Endodermal cell (in vitro differentiated cells): ENCODE measurements at regions not wholly inside any gene's neighbourhood (a gene's known extent, or its start where the extent isn't known, plus 50 kb on each side); places are given as distances from the start of the nearest gene placed in this dataset.

Source experiments
- DNase-seq: peaks from one replicate; pipeline ENCODE4 v3.0.0-alpha.2; 2017
- H3K27ac ChIP-seq: 2 replicates; pipeline ENCODE4 v1.5.1; 2013; ENCODE audit warnings: mild to moderate bottlenecking, low read depth, low read length, moderate library complexity
- H3K27me3 ChIP-seq: 2 replicates; pipeline ENCODE4 v1.6.1; 2013; ENCODE audit warnings: mild to moderate bottlenecking, low read length, moderate library complexity; ENCODE audit not compliant: insufficient read depth, control insufficient read depth, poor library complexity, severe bottlenecking
- H3K36me3 ChIP-seq: 2 replicates; pipeline ENCODE4 v1.7.0; 2013; ENCODE audit warnings: mild to moderate bottlenecking, low read length, moderate library complexity; ENCODE audit not compliant: control insufficient read depth, insufficient read depth
- H3K4me1 ChIP-seq: one replicate; pipeline ENCODE4 v1.7.0; 2013; ENCODE audit warnings: low read length; ENCODE audit not compliant: control insufficient read depth, insufficient read depth
- H3K4me3 ChIP-seq: 2 replicates; pipeline ENCODE4 v1.5.1; 2013; ENCODE audit warnings: mild to moderate bottlenecking, low read length, moderate library complexity
- H3K9ac ChIP-seq: 2 replicates; pipeline ENCODE4 v1.6.1; 2013; ENCODE audit warnings: mild to moderate bottlenecking, low read length, moderate library complexity; ENCODE audit not compliant: poor library complexity, severe bottlenecking; ENCODE audit errors: extremely low read depth
- H3K9me3 ChIP-seq: 2 replicates; pipeline ENCODE4 v1.6.1; 2013; ENCODE audit warnings: mild to moderate bottlenecking, low read length, moderate library complexity; ENCODE audit not compliant: control insufficient read depth
- H3K27ac Mint-ChIP-seq: 2 replicates; pipeline ENCODE4 v1.8.0; 2020; ENCODE audit warnings: mixed read lengths
- H3K27me3 Mint-ChIP-seq: 2 replicates; pipeline ENCODE4 v1.8.0; 2021; ENCODE audit warnings: mild to moderate bottlenecking, mixed read lengths; ENCODE audit not compliant: insufficient read depth
- H3K36me3 Mint-ChIP-seq: 2 replicates; pipeline ENCODE4 v1.8.0; 2020; ENCODE audit warnings: low read depth, mixed read lengths
- H3K4me1 Mint-ChIP-seq: 2 replicates; pipeline ENCODE4 v1.8.0; 2020; ENCODE audit warnings: mixed read lengths
- H3K4me3 Mint-ChIP-seq: 2 replicates; pipeline ENCODE4 v1.8.0; 2020; ENCODE audit warnings: mild to moderate bottlenecking, moderate library complexity, mixed read lengths
- H3K9me3 Mint-ChIP-seq: 2 replicates; pipeline ENCODE4 v1.8.0; 2020; ENCODE audit warnings: mild to moderate bottlenecking, mixed read lengths
- CTCF ChIP-seq: fragments of 200-600 bp; sonication (generic); conservative IDR thresholded peaks from 2 replicates; pipeline ENCODE4 v1.5.0; 2021; ENCODE audit warnings: antibody characterized with exemption, mild to moderate bottlenecking
- WGBS, 2 experiments: methylation state at CpG; one replicate each; pipeline versions ENCODE4 v1.1.5 to v1.1.7; 2013; ENCODE audit warnings: missing lambda C conversion rate in 2 of 2, mixed read lengths in 1 of 2; ENCODE audit not compliant: insufficient coverage in 1 of 2, insufficient read length in 1 of 2; 5-methylcytosine and 5-hydroxymethylcytosine counted together

- Histone ChIP-seq H3K4me3 (no peak overlapping the region), H3K4me1 (peaks cover 6% of the 10 kb centered on the region), H3K27ac (no peak overlapping the region), H3K36me3 (no peaks in the 10 kb centered on the region), H3K27me3 (peaks cover 29% of the 10 kb centered on the region), H3K9me3 (no peaks in the 10 kb centered on the region), H3K9ac (no peak overlapping the region)
- TF ChIP-seq CTCF, result no peak
- Mint-ChIP-seq H3K27me3 (peaks cover 52% of the 10 kb centered on the region), H3K9me3 (no peaks in the 10 kb centered on the region), H3K4me3 (no peak overlapping the region), H3K36me3 (no peaks in the 10 kb centered on the region), H3K27ac (no peak overlapping the region), H3K4me1 (peaks cover 27% of the 10 kb centered on the region)
- DNase-seq, result peak; percentile 55
- WGBS, 2 experiments, result 85 to 91% methylated on average over 3 to 10 of the region's 10 CpGs
These were observed 521.2 kb upstream of the TBX3 start for GRCh38 chr12:115204957-115205754.

GRCh38 chr12:115203701-115204100, 519.7 kb upstream of the TBX3 start:
- Mint-ChIP-seq H3K27ac (no peak overlapping the region), H3K9me3 (no peaks in the 10 kb centered on the region)
- WGBS, 2 experiments, result 83 to 100% methylated on average over 1 to 2 of the region's 2 CpGs

GRCh38 chr12:115201966-115202365, 518.0 kb upstream of the TBX3 start:
- no peak for TF ChIP-seq CTCF
- no peak overlapping the region for H3K27ac ChIP-seq
- H3K36me3 ChIP-seq, result no peaks in the 10 kb centered on the region
- Mint-ChIP-seq H3K27ac (no peak overlapping the region), H3K4me3 (no peak overlapping the region), H3K36me3 (no peaks in the 10 kb centered on the region), H3K4me1 (peaks cover 27% of the 10 kb centered on the region), H3K27me3 (peaks cover 42% of the 10 kb centered on the region), H3K9me3 (no peaks in the 10 kb centered on the region)
- no peaks in the 10 kb centered on the region for H3K9me3 ChIP-seq
- H3K4me1 ChIP-seq, result no peaks in the 10 kb centered on the region
- no peak overlapping the region for H3K9ac ChIP-seq
- no peak overlapping the region for H3K4me3 ChIP-seq
- DNase-seq, result no peak
- WGBS, 2 experiments, result 92 to 98% methylated on average over 2 to 3 of the region's 3 CpGs
- H3K27me3 ChIP-seq, result peaks cover 22% of the 10 kb centered on the region

More at GRCh38 chr12:115203701-115204100, 519.7 kb upstream of the TBX3 start:
- Mint-ChIP-seq H3K4me3 (no peak overlapping the region), H3K27me3 (peaks cover 42% of the 10 kb centered on the region), H3K36me3 (no peaks in the 10 kb centered on the region), H3K4me1 (peaks cover 38% of the 10 kb centered on the region)
- Histone ChIP-seq H3K27me3 (peaks cover 22% of the 10 kb centered on the region), H3K9me3 (no peaks in the 10 kb centered on the region), H3K4me1 (peaks cover 6% of the 10 kb centered on the region), H3K27ac (no peak overlapping the region), H3K36me3 (no peaks in the 10 kb centered on the region), H3K4me3 (no peak overlapping the region), H3K9ac (no peak overlapping the region)
- DNase-seq, result peak; percentile 22
- TF ChIP-seq CTCF, result no peak
